ENCODE measurements at regions not wholly inside any gene's neighbourhood (a gene's known extent, or its start where the extent isn't known, plus 50 kb on each side); places are given as distances from the start of the nearest gene placed in this dataset.
"Not testable (repeated sequence)": the region's sequence is repeated elsewhere in the genome, so short reads cannot be mapped to it uniquely, and the experiment has no call there.

DNA sequence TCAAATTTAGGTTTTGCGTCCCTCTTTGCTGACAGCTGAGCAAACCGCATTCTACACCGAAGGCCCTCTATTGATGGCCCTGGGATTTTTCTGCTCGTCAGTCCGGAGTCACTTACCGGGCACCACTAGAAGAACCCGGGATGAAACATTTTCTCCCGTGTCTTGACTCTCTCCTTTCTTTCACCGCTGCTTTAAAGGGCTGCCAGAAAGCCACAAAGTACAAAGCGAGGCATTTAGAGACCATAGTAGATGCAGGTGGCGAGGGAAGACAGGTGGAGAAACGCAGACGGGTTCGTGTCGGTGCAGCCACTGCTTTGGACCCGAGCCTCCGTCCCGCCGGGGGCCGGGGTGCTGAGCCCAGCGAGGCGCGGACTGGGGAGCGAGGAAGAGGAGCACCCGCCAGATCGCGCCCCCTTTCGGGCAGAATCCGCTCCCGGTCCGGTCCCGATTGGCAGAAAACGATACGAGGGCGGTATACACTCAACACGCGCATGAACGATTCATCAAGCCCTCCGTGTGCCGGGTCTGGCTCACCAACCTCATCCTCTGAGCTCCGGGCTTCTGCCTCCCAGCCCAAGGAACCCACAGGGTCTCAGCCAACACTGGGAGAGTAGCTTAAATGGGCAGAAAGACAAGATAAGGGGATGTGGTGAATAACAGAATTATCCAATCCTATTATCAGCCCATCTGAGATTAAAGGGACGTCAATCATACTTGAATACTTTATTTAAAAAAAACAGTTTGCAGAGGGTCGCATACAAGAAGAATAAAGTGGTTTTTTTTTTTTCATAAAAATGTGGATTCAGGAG, 84.9 kb downstream of the TRIM27 start:
- DNase-seq (ENCODE audit: low spot score): peak; percentile 74
- TF ChIP-seq, protein P1, sequence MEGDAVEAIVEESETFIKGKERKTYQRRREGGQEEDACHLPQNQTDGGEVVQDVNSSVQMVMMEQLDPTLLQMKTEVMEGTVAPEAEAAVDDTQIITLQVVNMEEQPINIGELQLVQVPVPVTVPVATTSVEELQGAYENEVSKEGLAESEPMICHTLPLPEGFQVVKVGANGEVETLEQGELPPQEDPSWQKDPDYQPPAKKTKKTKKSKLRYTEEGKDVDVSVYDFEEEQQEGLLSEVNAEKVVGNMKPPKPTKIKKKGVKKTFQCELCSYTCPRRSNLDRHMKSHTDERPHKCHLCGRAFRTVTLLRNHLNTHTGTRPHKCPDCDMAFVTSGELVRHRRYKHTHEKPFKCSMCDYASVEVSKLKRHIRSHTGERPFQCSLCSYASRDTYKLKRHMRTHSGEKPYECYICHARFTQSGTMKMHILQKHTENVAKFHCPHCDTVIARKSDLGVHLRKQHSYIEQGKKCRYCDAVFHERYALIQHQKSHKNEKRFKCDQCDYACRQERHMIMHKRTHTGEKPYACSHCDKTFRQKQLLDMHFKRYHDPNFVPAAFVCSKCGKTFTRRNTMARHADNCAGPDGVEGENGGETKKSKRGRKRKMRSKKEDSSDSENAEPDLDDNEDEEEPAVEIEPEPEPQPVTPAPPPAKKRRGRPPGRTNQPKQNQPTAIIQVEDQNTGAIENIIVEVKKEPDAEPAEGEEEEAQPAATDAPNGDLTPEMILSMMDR (IDR thresholded peaks at IDR 0.05; ENCODE audit: extremely low read depth, missing control alignments): no peak

DNA sequence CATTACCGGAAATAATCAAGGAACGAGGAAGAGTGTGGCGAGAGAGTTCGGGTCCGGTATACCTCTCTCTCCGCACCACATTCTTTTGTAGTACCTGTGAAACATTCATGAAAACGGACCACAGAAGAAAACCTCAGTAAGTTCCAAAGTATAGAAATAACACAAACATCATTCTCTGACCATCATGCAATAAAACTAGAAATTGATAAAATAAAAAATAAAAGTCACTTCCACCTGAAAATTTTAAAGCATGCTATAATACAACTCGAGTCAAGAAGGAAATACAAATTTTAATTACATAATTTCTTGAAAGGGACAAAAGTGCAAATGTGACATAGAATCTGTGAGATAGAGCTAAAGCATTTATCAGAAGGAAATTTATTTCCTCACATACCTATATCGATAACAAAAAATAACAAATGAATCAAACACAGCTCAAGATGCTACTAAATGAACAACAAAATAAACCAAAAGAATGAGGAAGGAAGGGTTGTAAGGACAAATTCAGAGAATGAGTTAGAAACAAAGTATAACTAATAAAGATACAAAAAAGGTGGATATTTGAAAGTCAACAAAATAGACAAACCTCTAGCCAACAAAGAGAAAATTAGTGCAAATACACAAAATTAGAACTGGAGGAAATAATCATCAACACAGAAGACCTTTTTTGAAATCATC, 84.2 kb downstream of the TRIM27 start:
- TF ChIP-seq, protein P1 (IDR thresholded peaks at IDR 0.05; ENCODE audit: extremely low read depth, missing control alignments): no peak
- no peak for DNase-seq (ENCODE audit: low spot score)

DNA sequence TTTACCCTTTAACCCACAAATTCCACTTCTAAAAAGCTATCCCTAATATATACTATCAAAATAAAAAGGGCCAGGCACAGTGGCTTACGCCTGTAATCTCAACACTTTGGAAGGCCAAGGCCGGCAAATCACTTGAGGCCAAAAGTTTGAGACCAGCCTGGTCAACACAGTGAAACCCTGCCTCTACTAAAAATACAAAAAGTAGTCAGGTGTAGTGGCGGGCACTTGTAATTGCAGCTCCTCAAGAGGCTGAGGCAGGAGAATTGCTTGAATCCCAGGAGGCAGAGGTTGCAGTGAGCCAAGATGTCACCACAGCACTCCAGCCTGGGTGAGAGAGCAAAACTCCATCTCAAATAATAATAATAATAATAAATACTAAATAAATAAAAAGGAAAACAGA, 82.5 kb downstream of the TRIM27 start:
- TF ChIP-seq, protein P1 (IDR thresholded peaks at IDR 0.05; ENCODE audit: extremely low read depth, missing control alignments): no peak
- DNase-seq (ENCODE audit: low spot score): no peak

DNA sequence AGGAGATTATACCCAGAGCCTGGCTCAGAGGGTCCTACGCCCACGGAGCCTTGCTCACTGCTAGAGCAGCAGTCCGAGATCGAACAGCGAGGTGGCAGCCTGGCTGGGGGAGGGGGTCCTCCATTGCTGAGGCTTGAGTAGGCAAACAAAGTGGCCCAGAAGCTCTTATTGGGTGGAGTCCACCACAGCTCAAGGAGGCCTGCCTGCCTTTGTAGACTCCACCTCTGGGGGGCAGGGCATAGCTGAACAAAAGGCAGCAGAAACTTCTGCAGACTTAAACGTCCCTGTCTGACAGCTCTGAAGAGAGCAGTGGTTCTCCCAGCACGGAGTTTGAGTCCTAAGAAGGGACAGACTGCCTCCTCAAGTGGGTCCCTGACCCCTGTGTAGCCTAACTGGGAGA, 75.0 kb downstream of the TRIM27 start:
- not testable (repeated sequence) for DNase-seq (ENCODE audit: low spot score)
- TF ChIP-seq, protein P1 (IDR thresholded peaks at IDR 0.05; ENCODE audit: extremely low read depth, missing control alignments): peak; percentile 21
